CD14-positive monocyte (primary cell): ENCODE measurements at regions not wholly inside any gene's neighbourhood (a gene's known extent, or its start where the extent isn't known, plus 50 kb on each side); places are given as distances from the start of the nearest gene placed in this dataset.

Experiments used
- DNase-seq, 3 donors: peaks; one replicate each; pipeline ENCODE4 v3.0.0-alpha.2; 2011 to 2022
- H2AFZ ChIP-seq: 2 replicates; pipeline ENCODE4 v1.6.0; 2012; ENCODE audit warnings: mild to moderate bottlenecking, low read depth, low read length, inconsistent platforms; ENCODE audit not compliant: insufficient read depth, poor library complexity, severe bottlenecking
- H3K27ac ChIP-seq, 2 donors: 1 replicate in 1 of 2; 2 replicates in 1 of 2; pipeline ENCODE4 v1.5.1; 2012 to 2013; ENCODE audit warnings: low read length in 2 of 2, control low read depth in 1 of 2, inconsistent platforms in 1 of 2, low read depth in 1 of 2, mild to moderate bottlenecking in 1 of 2
- H3K27me3 ChIP-seq, 2 donors: one replicate each; pipeline versions ENCODE4 v1.6.0 to v1.6.1; 2011 to 2013; ENCODE audit warnings: low read length in 2 of 2; ENCODE audit not compliant: control insufficient read depth in 2 of 2, insufficient read depth in 2 of 2
- H3K36me3 ChIP-seq, 2 donors: replicated peaks in 1 of 2; 1 replicate in 1 of 2; 2 replicates in 1 of 2; pipeline versions ENCODE4 v1.5.1 to v1.6.1; 2012 to 2013; ENCODE audit warnings: low read length in 2 of 2, control low read depth in 1 of 2, inconsistent platforms in 1 of 2, mild to moderate bottlenecking in 1 of 2; ENCODE audit not compliant: insufficient read depth in 2 of 2, control insufficient read depth in 1 of 2
- H3K4me1 ChIP-seq, 2 donors: 1 replicate in 1 of 2; 2 replicates in 1 of 2; pipeline versions ENCODE4 v1.5.1 to v1.6.1; 2012 to 2013; ENCODE audit warnings: low read length in 2 of 2, control low read depth in 1 of 2, inconsistent platforms in 1 of 2, mild to moderate bottlenecking in 1 of 2, moderate library complexity in 1 of 2; ENCODE audit not compliant: insufficient read depth in 2 of 2, control insufficient read depth in 1 of 2
- H3K4me2 ChIP-seq: replicated peaks from 2 replicates; pipeline ENCODE3; 2012; ENCODE audit warnings: low read length, moderate library complexity, mild to moderate bottlenecking; ENCODE audit not compliant: poor library complexity, severe bottlenecking; ENCODE audit errors: extremely low read depth
- H3K4me3 ChIP-seq, 3 experiments: fragments of 200-600 bp in 1 of 3; sonication (generic) in 1 of 3; replicated peaks in 1 of 3; 1 replicate in 2 of 3; 2 replicates in 1 of 3; pipeline ENCODE4 v1.5.1; 2011 to 2013; ENCODE audit warnings: low read length in 3 of 3, mild to moderate bottlenecking in 3 of 3, control low read depth in 2 of 3, low read depth in 2 of 3, inconsistent platforms in 1 of 3, moderate library complexity in 1 of 3
- H3K79me2 ChIP-seq: 2 replicates; pipeline ENCODE4 v1.6.0; 2012; ENCODE audit warnings: mild to moderate bottlenecking, control low read depth, inconsistent platforms, low read length, moderate library complexity; ENCODE audit not compliant: insufficient read depth
- H3K9ac ChIP-seq: 2 replicates; pipeline ENCODE4 v1.6.0; 2017; ENCODE audit warnings: low read length, mild to moderate bottlenecking; ENCODE audit not compliant: insufficient read depth, poor library complexity, severe bottlenecking
- H3K9me3 ChIP-seq, 2 donors: replicated peaks in 1 of 2; 1 replicate in 1 of 2; 2 replicates in 1 of 2; pipeline versions ENCODE4 v1.5.1 to v1.6.1; 2012 to 2013; ENCODE audit warnings: low read length in 2 of 2, control low read depth in 1 of 2; ENCODE audit not compliant: control insufficient read depth in 1 of 2, insufficient read depth in 1 of 2
- H4K20me1 ChIP-seq: 2 replicates; pipeline ENCODE4 v1.6.0; 2012; ENCODE audit warnings: mild to moderate bottlenecking, low read length, control low read depth, moderate library complexity; ENCODE audit not compliant: insufficient read depth
- H3K27ac Mint-ChIP-seq, 7 donors: one replicate each; pipeline ENCODE4 v1.8.0; 2020; ENCODE audit warnings: mild to moderate bottlenecking in 7 of 7, mixed read lengths in 7 of 7, moderate library complexity in 6 of 7, inconsistent platforms in 2 of 7
- H3K27me3 Mint-ChIP-seq, 3 donors: one replicate each; pipeline ENCODE4 v1.8.0; 2021 to 2022; ENCODE audit warnings: low read depth in 3 of 3, mild to moderate bottlenecking in 3 of 3, mixed read lengths in 3 of 3, moderate library complexity in 3 of 3, inconsistent platforms in 1 of 3
- H3K36me3 Mint-ChIP-seq, 2 donors: one replicate each; pipeline ENCODE4 v1.8.0; 2020; ENCODE audit warnings: mixed read lengths in 2 of 2, inconsistent platforms in 1 of 2, mild to moderate bottlenecking in 1 of 2
- H3K4me1 Mint-ChIP-seq: one replicate; pipeline ENCODE4 v1.8.0; 2020; ENCODE audit warnings: mild to moderate bottlenecking, mixed read lengths
- H3K4me3 Mint-ChIP-seq, 2 donors: one replicate each; pipeline ENCODE4 v1.8.0; 2020; ENCODE audit warnings: mild to moderate bottlenecking in 2 of 2, mixed read lengths in 2 of 2, moderate library complexity in 1 of 2
- H3K9me3 Mint-ChIP-seq, 7 donors: one replicate each; pipeline ENCODE4 v1.8.0; 2020 to 2022; ENCODE audit warnings: mixed read lengths in 7 of 7, mild to moderate bottlenecking in 6 of 7, moderate library complexity in 6 of 7, inconsistent platforms in 2 of 7
- WGBS: methylation state at CpG from one replicate; pipeline ENCODE4 v1.1.5; 2013; ENCODE audit warnings: missing lambda C conversion rate; ENCODE audit not compliant: insufficient coverage; 5-methylcytosine and 5-hydroxymethylcytosine counted together
- intact Hi-C, 2 donors: fragments of 100-400 bp; cut with micrococcal nuclease; formaldehyde crosslinking; loops; one replicate each; pipeline versions ENCODE4 v1.15.0 to v1.15.1; 2023
- TF ChIP-seq, protein P1 (sequence below): fragments of 200-600 bp; IDR thresholded peaks from one replicate; pipeline ENCODE4 v1.8.0; 2022; ENCODE audit warnings: antibody characterized with exemption, mild to moderate bottlenecking

GRCh38 chr1:194309269-194309668, 1122.9 kb upstream of the B3GALT2 start:
- Histone ChIP-seq H3K9me3 (no peaks in the 10 kb centered on the region), H4K20me1 (no peaks in the 10 kb centered on the region), H3K27ac (no peak overlapping the region), H3K4me2 (no peak overlapping the region), H3K27me3 (no peaks in the 10 kb centered on the region), H3K9ac (no peak overlapping the region), H3K4me1 (no peaks in the 10 kb centered on the region), H3K4me3 (no peak overlapping the region), H2AFZ (no peak overlapping the region), H3K36me3 (no peaks in the 10 kb centered on the region), H3K79me2 (no peaks in the 10 kb centered on the region)
- WGBS, result no CpG with 5 or more reads among the region's 3 CpGs
- TF ChIP-seq, protein P1, sequence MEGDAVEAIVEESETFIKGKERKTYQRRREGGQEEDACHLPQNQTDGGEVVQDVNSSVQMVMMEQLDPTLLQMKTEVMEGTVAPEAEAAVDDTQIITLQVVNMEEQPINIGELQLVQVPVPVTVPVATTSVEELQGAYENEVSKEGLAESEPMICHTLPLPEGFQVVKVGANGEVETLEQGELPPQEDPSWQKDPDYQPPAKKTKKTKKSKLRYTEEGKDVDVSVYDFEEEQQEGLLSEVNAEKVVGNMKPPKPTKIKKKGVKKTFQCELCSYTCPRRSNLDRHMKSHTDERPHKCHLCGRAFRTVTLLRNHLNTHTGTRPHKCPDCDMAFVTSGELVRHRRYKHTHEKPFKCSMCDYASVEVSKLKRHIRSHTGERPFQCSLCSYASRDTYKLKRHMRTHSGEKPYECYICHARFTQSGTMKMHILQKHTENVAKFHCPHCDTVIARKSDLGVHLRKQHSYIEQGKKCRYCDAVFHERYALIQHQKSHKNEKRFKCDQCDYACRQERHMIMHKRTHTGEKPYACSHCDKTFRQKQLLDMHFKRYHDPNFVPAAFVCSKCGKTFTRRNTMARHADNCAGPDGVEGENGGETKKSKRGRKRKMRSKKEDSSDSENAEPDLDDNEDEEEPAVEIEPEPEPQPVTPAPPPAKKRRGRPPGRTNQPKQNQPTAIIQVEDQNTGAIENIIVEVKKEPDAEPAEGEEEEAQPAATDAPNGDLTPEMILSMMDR, result no peak
- Mint-ChIP-seq H3K36me3 (no peaks in the 10 kb centered on the region), H3K4me3 (no peak overlapping the region), H3K4me1 (no peaks in the 10 kb centered on the region), H3K9me3 (peaks cover 0 to 5% (median 2%) of the 10 kb centered on the region in 7 donors), H3K27me3 (no peaks in the 10 kb centered on the region), H3K27ac (no peak overlapping the region)
- intact Hi-C loops, result no loop called here
- DNase-seq, result no peak

GRCh38 chr1:194300776-194301175, 1114.4 kb upstream of the B3GALT2 start:
- Histone ChIP-seq H2AFZ (no peak overlapping the region), H3K9ac (no peak overlapping the region), H4K20me1 (no peaks in the 10 kb centered on the region), H3K9me3 (no peaks in the 10 kb centered on the region), H3K4me1 (no peaks in the 10 kb centered on the region), H3K79me2 (no peaks in the 10 kb centered on the region), H3K4me2 (no peak overlapping the region), H3K27me3 (no peaks in the 10 kb centered on the region), H3K4me3 (no peak overlapping the region), H3K36me3 (no peaks in the 10 kb centered on the region), H3K27ac (no peak overlapping the region)
- H3K9me3 Mint-ChIP-seq, result no peaks in the 10 kb centered on the region
- intact Hi-C loops, result no loop called here
- no peaks in the 10 kb centered on the region for H3K27me3 Mint-ChIP-seq
- no peak for DNase-seq
- H3K27ac Mint-ChIP-seq, result no peak overlapping the region
- peaks cover 2% of the 10 kb centered on the region for H3K4me1 Mint-ChIP-seq
- H3K36me3 Mint-ChIP-seq, result no peaks in the 10 kb centered on the region
- 17% methylated on average over 2 of the region's 4 CpGs for WGBS
- H3K4me3 Mint-ChIP-seq, result no peak overlapping the region
- TF ChIP-seq, protein P1, result no peak
